Calu3 (cell line): ENCODE measurements at regions not wholly inside any gene's neighbourhood (a gene's known extent, or its start where the extent isn't known, plus 50 kb on each side); places are given as distances from the start of the nearest gene placed in this dataset.

Experiments used
- BruUV-seq: library from RNA; stranded (reverse); fragments of 400-500 nt; replicated peaks from 2 replicates; lab custom pipeline; 2021; lab: Mats Ljungman, UMichigan
- CTCF ChIA-PET: fragments of 300-600 bp; sonication (Branson Sonifier 250); formaldehyde crosslinking; loops from one replicate; lab custom pipeline; 2022; ENCODE audit warnings: antibody characterized with exemption; lab: Charles Lee
- DNase-seq: peaks from one replicate; pipeline ENCODE4 v3.0.0; 2022
- H3K27ac Mint-ChIP-seq: one replicate; pipeline ENCODE4 v1.8.0; 2022; ENCODE audit warnings: mixed read lengths; ENCODE audit not compliant: unreplicated experiment
- H3K27me3 Mint-ChIP-seq: one replicate; pipeline ENCODE4 v1.8.0; 2022; ENCODE audit warnings: mixed read lengths; ENCODE audit not compliant: unreplicated experiment
- H3K36me3 Mint-ChIP-seq: one replicate; pipeline ENCODE4 v1.8.0; 2022; ENCODE audit warnings: mild to moderate bottlenecking, moderate library complexity, mixed read lengths; ENCODE audit not compliant: insufficient read depth, unreplicated experiment
- H3K4me1 Mint-ChIP-seq: one replicate; pipeline ENCODE4 v1.8.0; 2022; ENCODE audit warnings: mild to moderate bottlenecking, low read depth, mixed read lengths; ENCODE audit not compliant: unreplicated experiment
- H3K4me3 Mint-ChIP-seq: one replicate; pipeline ENCODE4 v1.8.0; 2022; ENCODE audit warnings: mild to moderate bottlenecking, low read depth, moderate library complexity, mixed read lengths; ENCODE audit not compliant: unreplicated experiment
- H3K9me3 Mint-ChIP-seq: one replicate; pipeline ENCODE4 v1.8.0; 2022; ENCODE audit warnings: low read depth, mixed read lengths; ENCODE audit not compliant: unreplicated experiment
- intact Hi-C: fragments of 100-400 bp; cut with micrococcal nuclease; formaldehyde crosslinking; loops from one replicate; pipeline ENCODE4 v1.10.0; 2022; ENCODE audit not compliant: unreplicated experiment
- TF ChIP-seq, protein P1 (sequence below): fragments of 200-600 bp; IDR thresholded peaks from one replicate; pipeline ENCODE4 v1.8.0; 2022; ENCODE audit warnings: antibody characterized with exemption; ENCODE audit not compliant: unreplicated experiment

DNA sequence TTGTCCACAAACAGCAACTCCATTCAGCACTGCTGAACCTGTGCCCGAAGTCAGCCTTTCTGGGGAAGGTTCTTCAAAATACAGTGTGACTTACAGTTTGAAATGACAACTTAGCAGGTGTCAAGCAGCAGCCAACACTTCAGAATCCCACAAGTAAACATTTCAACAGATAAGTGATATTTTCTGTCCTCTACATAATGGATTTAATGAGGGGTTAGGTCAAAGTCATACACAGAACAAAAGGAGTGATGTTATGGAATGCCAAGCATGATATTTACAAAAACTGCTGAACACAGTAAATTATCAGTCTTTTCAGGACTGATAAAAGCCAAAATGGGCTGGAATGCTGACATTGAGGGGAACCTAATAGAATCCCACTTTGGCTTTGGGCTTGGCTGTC, 77.6 kb upstream of the JAZF1 start:
- no TSS peak for BruUV-seq
- DNase-seq: no peak
- no peaks in the 10 kb centered on the region for H3K4me1 Mint-ChIP-seq
- TF ChIP-seq, protein P1, sequence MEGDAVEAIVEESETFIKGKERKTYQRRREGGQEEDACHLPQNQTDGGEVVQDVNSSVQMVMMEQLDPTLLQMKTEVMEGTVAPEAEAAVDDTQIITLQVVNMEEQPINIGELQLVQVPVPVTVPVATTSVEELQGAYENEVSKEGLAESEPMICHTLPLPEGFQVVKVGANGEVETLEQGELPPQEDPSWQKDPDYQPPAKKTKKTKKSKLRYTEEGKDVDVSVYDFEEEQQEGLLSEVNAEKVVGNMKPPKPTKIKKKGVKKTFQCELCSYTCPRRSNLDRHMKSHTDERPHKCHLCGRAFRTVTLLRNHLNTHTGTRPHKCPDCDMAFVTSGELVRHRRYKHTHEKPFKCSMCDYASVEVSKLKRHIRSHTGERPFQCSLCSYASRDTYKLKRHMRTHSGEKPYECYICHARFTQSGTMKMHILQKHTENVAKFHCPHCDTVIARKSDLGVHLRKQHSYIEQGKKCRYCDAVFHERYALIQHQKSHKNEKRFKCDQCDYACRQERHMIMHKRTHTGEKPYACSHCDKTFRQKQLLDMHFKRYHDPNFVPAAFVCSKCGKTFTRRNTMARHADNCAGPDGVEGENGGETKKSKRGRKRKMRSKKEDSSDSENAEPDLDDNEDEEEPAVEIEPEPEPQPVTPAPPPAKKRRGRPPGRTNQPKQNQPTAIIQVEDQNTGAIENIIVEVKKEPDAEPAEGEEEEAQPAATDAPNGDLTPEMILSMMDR: no peak
- CTCF ChIA-PET: no interaction called here
- H3K4me3 Mint-ChIP-seq: no peak overlapping the region
- no peaks in the 10 kb centered on the region for H3K9me3 Mint-ChIP-seq
- H3K27me3 Mint-ChIP-seq: no peaks in the 10 kb centered on the region
- intact Hi-C loops: no loop called here
- H3K36me3 Mint-ChIP-seq: no peaks in the 10 kb centered on the region
- H3K27ac Mint-ChIP-seq: no peak overlapping the region

DNA sequence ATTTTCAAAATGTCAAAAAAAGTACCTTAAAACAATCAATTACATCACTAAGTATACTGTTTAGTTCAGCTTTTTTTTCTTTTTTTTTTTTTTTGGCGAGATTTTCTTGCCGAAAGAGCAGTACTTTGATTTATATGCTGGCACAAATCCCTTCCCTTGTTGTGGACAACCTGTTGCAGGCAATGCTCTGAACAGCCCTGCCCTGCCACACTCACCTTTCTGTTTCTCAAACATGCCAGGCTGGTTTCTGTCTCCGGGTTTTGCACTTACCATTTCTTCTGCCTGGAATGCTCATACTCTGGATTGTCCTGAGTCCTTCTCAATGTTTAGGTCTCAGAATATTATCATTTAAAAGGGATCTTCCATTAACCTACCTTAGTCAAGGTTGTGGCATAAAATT, 80.4 kb upstream of the JAZF1 start:
- intact Hi-C loops: no loop called here
- Mint-ChIP-seq H3K36me3 (no peaks in the 10 kb centered on the region), H3K4me3 (no peak overlapping the region), H3K27ac (no peak overlapping the region), H3K9me3 (no peaks in the 10 kb centered on the region), H3K27me3 (no peaks in the 10 kb centered on the region), H3K4me1 (no peaks in the 10 kb centered on the region)
- TF ChIP-seq, protein P1: no peak
- no TSS peak for BruUV-seq
- DNase-seq: no peak
- CTCF ChIA-PET: interaction anchor here (0.7 kb wide), 2 partner anchors 84 to 1001 kb away, joined by 4 to 7 read pairs; no protein-coding TSS in a partner anchor

DNA sequence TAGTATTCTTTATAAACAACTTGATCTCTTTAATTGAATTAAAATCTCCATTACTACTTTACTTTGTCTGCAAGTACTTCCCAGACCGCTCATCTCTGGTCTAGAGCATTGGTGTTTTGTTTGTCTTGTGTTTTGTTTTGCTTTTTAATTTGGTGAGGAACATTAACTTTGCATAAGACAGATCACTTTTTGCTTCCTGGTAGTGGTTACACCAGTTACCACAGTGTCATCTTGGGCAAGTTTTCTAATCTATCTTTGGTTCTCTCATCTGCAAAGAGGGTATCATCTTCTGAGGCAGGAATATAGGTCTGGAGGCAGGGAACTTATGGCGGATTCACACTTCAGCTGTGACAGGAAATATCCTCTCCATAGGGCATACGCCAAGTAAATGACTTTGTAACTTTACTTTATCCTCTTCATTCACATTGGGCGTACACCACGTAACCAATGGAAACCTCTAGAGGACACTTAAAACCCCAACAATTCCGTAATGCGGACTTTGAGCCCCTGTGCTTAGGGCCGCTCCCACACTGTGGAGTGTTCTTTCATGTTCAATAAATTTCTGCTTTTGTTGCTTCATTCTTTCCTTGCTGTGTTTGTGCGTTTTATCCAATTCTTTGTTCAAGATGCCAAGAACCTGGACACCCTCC, 83.2 kb upstream of the JAZF1 start:
- no peaks in the 10 kb centered on the region for H3K36me3 Mint-ChIP-seq
- H3K27ac Mint-ChIP-seq: no peak overlapping the region
- H3K27me3 Mint-ChIP-seq: no peaks in the 10 kb centered on the region
- no peak for DNase-seq
- H3K4me3 Mint-ChIP-seq: no peak overlapping the region
- no peaks in the 10 kb centered on the region for H3K4me1 Mint-ChIP-seq
- no peaks in the 10 kb centered on the region for H3K9me3 Mint-ChIP-seq
- BruUV-seq: no TSS peak
- CTCF ChIA-PET: no interaction called here
- TF ChIP-seq, protein P1: no peak
- intact Hi-C loops: no loop called here

DNA sequence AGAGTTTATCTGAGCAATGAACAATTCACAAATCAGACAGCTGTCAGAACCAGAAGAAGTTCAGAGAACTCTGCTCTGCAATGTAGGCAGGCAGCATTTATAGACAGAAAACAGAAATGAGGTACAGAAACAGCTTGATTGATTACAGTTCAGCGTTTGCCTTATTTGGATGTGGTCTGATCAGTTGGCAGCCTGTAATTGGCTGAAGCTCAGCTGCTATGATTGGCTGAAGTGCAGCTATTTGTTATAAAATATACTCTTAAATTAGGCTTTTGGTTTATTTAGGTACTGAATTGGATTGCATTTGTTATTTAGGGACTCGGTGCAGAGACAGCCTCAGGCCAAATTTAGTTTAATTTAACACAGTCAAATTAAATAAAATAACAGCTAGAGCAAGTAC, 85.8 kb upstream of the JAZF1 start:
- peaks cover 7% of the 10 kb centered on the region for H3K9me3 Mint-ChIP-seq
- no TSS peak for BruUV-seq

More for the DNA sequence above, 85.8 kb upstream of the JAZF1 start:
- CTCF ChIA-PET: interaction anchor here (0.6 kb wide), 1 partner anchor 35 kb away, joined by 3 read pairs; no protein-coding TSS in a partner anchor
- H3K27ac Mint-ChIP-seq: no peak overlapping the region
- no peaks in the 10 kb centered on the region for H3K36me3 Mint-ChIP-seq
- H3K4me3 Mint-ChIP-seq: no peak overlapping the region
- no peak for DNase-seq
- TF ChIP-seq, protein P1: no peak
- no peaks in the 10 kb centered on the region for H3K27me3 Mint-ChIP-seq
- intact Hi-C loops: no loop called here
- H3K4me1 Mint-ChIP-seq: no peaks in the 10 kb centered on the region
